ENCODE measurements at regions not wholly inside any gene's neighbourhood (a gene's known extent, or its start where the extent isn't known, plus 50 kb on each side); places are given as distances from the start of the nearest gene placed in this dataset.
"Not testable (repeated sequence)": the region's sequence is repeated elsewhere in the genome, so short reads cannot be mapped to it uniquely, and the experiment has no call there.

DNA sequence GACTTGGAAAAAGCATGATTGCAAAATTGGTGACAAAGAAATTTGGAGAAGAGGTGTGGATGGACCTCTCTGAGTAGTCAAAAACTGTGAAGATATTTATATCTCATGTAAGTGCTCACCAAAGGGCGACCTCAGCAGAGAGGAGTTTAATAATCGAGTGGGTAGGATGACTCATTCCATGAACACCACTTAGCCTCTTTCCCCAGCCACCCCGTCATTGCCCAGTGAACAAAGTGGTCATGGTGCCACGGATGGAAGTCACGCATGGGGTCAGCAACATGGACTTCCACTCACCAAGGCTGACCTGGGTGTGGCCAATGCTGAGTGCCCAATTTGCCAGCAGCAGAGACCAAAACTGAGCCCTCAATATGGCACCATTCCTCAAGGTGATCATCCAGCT is 997.4 kb upstream of the GYPC start:
- Mint-ChIP-seq H3K4me3 (no peak overlapping the region), H3K27ac (no peak overlapping the region), H3K9me3 (ENCODE audit: low read depth) (no peaks in the 10 kb centered on the region), H3K4me1 (ENCODE audit: low read depth) (no peaks in the 10 kb centered on the region), H3K27me3 (no peaks in the 10 kb centered on the region), H3K36me3 (no peaks in the 10 kb centered on the region)

DNA sequence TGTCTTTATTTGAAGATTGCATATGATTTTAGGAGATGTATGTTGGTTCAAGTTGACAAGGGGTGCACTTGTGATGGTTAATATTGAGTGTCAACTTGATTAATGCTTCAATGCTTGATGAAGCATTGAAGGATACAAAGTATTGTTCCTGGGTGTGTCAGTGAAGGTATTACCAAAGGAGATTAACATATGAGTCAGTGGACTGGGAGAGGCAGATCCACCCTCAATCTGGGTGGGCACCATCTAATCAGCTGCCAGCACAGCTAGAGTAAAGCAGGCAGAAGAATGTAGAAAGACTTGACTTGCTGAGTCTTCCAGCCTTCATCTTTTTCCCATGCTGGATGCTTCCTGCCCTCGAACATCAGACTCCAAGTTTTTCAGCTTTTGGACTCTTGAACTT is 995.6 kb upstream of the GYPC start:
- not testable (repeated sequence) for H3K4me1 Mint-ChIP-seq (ENCODE audit: low read depth); H3K27ac Mint-ChIP-seq; H3K36me3 Mint-ChIP-seq; H3K9me3 Mint-ChIP-seq (ENCODE audit: low read depth); H3K4me3 Mint-ChIP-seq; H3K27me3 Mint-ChIP-seq

DNA sequence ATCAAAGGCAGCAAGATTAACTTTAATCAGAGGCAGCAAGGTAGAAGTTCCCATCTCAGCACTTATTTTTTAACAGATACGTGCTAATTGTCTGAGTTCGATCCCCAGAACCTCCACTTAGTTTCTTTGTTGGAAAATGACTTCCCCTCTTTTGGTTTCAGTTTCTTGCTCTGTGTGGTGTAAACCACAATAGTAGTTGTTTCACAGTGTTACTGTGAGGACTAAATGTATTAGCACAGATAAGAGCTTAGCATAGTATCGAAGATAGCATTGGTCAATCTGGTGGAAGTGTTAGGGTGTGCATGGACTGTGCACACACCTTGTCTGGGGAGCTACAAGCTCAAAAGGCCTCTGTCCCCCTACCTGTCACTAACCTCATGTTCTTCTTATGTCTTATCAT is 988.3 kb upstream of the GYPC start:
- H3K9me3 Mint-ChIP-seq (ENCODE audit: low read depth): no peaks in the 10 kb centered on the region
- H3K36me3 Mint-ChIP-seq: no peaks in the 10 kb centered on the region
- H3K4me1 Mint-ChIP-seq (ENCODE audit: low read depth): no peaks in the 10 kb centered on the region
- no peaks in the 10 kb centered on the region for H3K27me3 Mint-ChIP-seq
- no peak overlapping the region for H3K4me3 Mint-ChIP-seq
- H3K27ac Mint-ChIP-seq: no peak overlapping the region

DNA sequence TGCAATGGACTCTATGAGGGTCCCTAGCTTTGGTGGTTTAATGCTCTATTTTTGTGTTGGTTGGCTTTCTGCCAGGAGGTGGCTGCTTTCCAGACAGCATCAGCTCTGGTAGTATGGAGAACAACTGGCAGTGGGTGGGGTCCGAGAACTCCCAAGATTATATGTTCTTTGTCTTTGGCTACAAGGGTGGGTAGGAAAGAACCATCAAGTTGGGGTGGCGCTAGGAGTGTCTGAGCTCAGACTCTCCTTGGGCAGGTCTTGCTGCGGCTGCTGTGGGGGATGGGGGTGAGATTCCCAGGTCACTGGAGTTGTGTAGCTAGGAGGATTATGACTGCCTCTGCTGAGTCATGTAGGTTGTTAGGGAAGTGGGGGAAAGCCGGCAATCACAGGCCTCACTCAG is 976.1 kb upstream of the GYPC start:
- Mint-ChIP-seq H3K9me3 (ENCODE audit: low read depth) (no peaks in the 10 kb centered on the region), H3K4me3 (no peak overlapping the region), H3K36me3 (no peaks in the 10 kb centered on the region), H3K27me3 (no peaks in the 10 kb centered on the region), H3K27ac (no peak overlapping the region), H3K4me1 (ENCODE audit: low read depth) (no peaks in the 10 kb centered on the region)

DNA sequence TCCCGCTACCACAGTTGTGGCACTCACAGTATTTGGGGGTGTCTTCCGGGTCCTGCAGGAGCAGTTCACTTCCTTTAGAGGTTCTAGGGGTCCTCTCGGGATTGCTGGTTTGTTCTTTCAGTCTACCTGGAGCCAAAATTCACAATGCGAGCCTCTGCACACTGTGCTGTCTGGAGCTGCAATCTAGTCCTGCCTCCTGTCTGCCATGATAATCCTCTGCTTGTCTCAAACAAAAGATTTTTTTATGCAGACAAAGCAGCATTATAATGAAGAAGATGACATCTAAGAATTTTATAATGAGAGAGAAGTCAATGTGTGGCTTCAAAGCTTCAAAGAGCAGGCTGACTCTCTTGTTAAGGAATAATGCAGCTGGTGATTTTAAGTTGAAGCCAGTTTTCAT is 975.1 kb upstream of the GYPC start:
- H3K27me3 Mint-ChIP-seq: no peaks in the 10 kb centered on the region
- no peaks in the 10 kb centered on the region for H3K4me1 Mint-ChIP-seq (ENCODE audit: low read depth)
- no peaks in the 10 kb centered on the region for H3K36me3 Mint-ChIP-seq
- H3K4me3 Mint-ChIP-seq: no peak overlapping the region
- no peaks in the 10 kb centered on the region for H3K9me3 Mint-ChIP-seq (ENCODE audit: low read depth)
- H3K27ac Mint-ChIP-seq: no peak overlapping the region

DNA sequence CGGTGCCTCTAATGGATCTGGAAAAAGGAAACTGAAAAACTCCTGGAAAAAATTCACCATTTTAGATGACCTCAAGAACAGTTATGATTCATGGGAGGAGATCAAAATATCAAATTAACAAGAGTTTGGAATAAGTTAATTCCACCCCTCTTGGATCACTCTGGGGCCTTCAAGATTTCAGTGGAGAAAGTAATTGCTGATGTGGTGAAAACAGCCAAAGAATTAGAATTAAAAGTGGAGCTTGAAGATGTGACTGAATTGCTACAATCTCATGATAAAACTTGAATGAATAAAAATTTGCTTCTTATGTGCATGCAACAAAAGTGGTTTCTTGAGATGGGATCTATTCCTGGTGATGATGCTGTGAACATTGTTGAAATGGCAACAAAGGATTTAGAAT is 974.4 kb upstream of the GYPC start:
- Mint-ChIP-seq H3K4me3 (no peak overlapping the region), H3K9me3 (ENCODE audit: low read depth) (no peaks in the 10 kb centered on the region)

DNA sequence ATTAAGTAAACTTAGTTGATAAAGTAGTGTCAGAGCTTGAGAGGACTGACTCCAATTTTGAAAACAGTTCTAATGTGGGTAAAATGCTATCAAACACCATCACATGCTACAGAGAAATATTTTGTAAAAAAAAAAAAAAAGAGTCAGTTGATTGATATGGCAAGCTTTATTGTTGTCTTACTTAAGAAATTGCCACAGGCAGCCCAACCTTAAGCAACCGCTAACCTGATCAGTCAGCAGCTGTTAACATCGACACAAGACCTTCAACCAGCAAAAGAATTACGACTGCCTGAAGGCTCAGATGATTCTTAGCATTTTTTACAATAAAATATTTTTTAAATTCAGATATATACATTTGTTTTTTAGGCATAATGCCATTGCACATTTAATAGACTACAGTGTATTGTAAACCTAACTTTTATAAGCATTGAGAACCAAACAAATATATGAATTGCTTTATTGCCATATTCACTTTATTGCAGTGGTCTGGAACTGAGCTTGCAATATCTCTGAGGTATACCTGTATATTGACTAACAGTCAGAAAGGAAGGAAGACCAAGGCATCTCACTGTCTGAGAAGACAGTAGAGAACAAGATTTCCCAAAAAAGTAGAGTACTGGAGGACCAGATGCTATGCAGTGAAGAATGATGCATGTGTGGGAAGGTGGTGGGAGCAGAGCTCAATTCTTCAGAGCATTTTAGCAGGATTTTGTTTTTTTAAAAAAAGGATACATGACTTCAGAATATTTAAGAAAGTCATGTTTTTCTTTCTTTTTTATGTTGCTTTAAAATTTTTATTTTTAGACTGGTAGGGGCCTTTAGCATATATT is 973.8 kb upstream of the GYPC start:
- Mint-ChIP-seq H3K9me3 (ENCODE audit: low read depth) (no peaks in the 10 kb centered on the region), H3K4me3 (no peak overlapping the region), H3K27me3 (no peaks in the 10 kb centered on the region), H3K36me3 (no peaks in the 10 kb centered on the region), H3K4me1 (ENCODE audit: low read depth) (no peaks in the 10 kb centered on the region), H3K27ac (no peak overlapping the region)

More for the DNA sequence above, 974.4 kb upstream of the GYPC start:
- Mint-ChIP-seq H3K27me3 (no peaks in the 10 kb centered on the region), H3K27ac (no peak overlapping the region), H3K4me1 (ENCODE audit: low read depth) (no peaks in the 10 kb centered on the region), H3K36me3 (no peaks in the 10 kb centered on the region)

DNA sequence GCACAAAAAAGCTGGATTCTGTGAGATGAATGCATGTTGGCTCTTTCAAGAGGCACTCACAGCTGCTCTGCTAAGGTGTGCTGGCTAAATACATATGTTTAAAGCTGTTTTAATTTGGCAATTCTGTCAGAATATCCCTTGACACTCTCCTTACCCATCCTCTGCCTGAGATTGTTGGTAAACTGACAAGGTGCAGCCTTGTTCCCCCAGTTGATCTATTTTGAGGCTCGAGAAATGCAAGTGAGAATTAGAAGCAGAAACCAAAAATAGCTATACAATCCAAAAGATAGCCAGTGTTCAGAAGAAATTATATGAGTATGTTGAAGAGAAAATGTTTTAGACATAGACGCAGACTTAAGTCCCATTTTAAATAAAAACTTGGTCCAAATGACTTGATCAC is 971.7 kb upstream of the GYPC start:
- Mint-ChIP-seq H3K4me3 (no peak overlapping the region), H3K9me3 (ENCODE audit: low read depth) (no peaks in the 10 kb centered on the region), H3K27me3 (no peaks in the 10 kb centered on the region), H3K4me1 (ENCODE audit: low read depth) (no peaks in the 10 kb centered on the region), H3K36me3 (no peaks in the 10 kb centered on the region), H3K27ac (no peak overlapping the region)

DNA sequence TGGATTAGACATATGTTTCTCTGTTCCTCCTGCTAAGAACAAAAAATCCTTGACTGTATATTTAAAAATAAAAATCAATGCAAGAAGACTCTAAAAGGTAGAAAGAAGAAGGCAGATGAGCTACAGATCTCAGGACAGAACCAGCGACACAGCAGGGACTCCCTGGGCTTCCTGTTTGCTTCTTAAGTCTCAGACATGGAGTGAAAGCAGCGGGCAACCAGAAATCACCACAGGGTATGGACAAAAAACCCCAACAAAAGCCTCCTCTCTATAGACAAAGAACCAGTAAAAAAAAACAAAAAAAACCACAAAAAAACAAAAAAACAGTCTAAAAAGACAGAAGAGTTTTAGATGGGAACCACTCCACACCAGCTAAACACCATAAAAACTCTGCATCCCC is 971.0 kb upstream of the GYPC start:
- H3K27ac Mint-ChIP-seq: no peak overlapping the region
- no peak overlapping the region for H3K4me3 Mint-ChIP-seq
- no peaks in the 10 kb centered on the region for H3K9me3 Mint-ChIP-seq (ENCODE audit: low read depth)

DNA sequence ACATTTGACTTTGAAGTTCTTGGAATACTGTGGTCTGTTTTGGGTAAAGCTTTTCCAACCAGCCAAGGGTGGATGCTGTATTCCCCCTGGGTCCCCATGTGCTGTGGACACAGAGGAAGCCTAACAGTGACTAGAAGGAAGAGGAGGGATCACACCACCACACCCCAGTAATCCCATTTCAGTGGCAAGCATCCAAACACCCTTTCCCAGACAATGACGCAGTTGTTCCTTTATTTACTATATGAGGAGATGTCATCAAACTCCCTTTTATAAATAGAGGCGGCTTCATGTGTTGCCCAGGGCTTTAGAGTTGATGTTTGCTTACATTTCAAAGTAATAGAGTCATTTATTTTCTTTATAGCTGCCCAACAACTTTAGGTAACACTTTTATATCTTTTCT is 959.4 kb upstream of the GYPC start:
- Mint-ChIP-seq H3K4me1 (ENCODE audit: low read depth) (no peaks in the 10 kb centered on the region), H3K36me3 (no peaks in the 10 kb centered on the region)

More for the DNA sequence above, 971.0 kb upstream of the GYPC start:
- H3K36me3 Mint-ChIP-seq: no peaks in the 10 kb centered on the region
- H3K4me1 Mint-ChIP-seq (ENCODE audit: low read depth): no peaks in the 10 kb centered on the region
- H3K27me3 Mint-ChIP-seq: no peaks in the 10 kb centered on the region

DNA sequence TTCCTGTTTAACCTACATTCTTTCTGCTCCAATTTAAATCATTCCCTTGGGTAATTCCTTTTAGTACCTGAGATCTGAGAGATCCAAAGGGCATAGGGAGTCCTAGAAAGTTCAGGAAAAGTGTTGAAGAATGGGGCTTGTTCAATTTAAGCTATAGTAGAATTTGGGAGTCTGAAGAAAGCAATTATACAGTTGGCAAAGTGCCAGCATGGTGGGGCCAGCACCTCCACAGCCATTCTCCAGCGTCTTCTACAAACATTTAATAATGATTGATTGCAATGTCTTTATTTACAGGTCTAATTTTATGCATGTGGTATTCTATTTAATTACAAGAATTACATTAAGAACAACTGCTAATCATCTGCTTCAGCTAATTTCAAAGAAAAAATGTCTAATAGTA is 957.7 kb upstream of the GYPC start:
- Mint-ChIP-seq H3K9me3 (ENCODE audit: low read depth) (no peaks in the 10 kb centered on the region), H3K27me3 (no peaks in the 10 kb centered on the region), H3K4me1 (ENCODE audit: low read depth) (no peaks in the 10 kb centered on the region), H3K36me3 (no peaks in the 10 kb centered on the region), H3K27ac (no peak overlapping the region), H3K4me3 (no peak overlapping the region)

More for the DNA sequence above, 959.4 kb upstream of the GYPC start:
- Mint-ChIP-seq H3K27me3 (no peaks in the 10 kb centered on the region), H3K27ac (no peak overlapping the region), H3K4me3 (no peak overlapping the region), H3K9me3 (ENCODE audit: low read depth) (no peaks in the 10 kb centered on the region)

DNA sequence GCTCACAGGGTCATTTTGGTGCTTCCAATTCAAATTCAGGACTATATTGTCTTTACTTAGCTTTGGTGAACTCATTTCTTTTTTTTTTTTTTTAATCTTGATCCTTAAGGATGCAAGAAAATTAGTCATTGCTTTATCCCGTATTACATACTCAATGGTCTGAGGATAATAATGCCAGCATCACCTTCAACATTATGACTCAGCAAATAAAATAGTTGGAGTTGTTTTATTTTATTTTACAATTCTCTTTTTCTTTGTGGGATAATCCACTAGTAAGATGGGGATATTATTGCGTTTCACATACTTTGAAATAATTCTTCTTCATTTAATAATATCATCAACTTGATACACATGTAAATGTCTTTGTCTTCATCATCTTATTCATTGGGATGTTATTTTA is 954.9 kb upstream of the GYPC start:
- no peaks in the 10 kb centered on the region for H3K36me3 Mint-ChIP-seq
- no peak overlapping the region for H3K4me3 Mint-ChIP-seq
- H3K4me1 Mint-ChIP-seq (ENCODE audit: low read depth): no peaks in the 10 kb centered on the region
- H3K27me3 Mint-ChIP-seq: no peaks in the 10 kb centered on the region
- H3K27ac Mint-ChIP-seq: no peak overlapping the region
- H3K9me3 Mint-ChIP-seq (ENCODE audit: low read depth): no peaks in the 10 kb centered on the region

DNA sequence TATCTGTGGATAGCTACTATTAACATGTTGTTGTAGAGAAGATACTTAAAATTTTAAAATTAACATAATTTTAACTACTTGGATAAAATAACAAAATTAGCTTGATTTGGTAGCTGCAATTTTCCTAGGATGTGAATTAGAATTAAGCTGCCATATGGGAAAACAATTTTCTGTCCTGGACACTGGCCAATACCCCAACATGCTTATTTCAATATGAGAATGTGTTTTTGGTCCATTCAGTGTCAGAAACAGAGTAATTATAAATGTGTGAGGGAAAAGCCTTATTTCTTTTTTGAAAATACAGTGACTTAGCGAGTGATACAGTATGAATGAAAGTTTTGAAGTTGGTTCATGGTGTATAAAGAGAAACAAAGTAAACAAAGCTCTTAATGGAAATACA is 948.3 kb upstream of the GYPC start:
- Mint-ChIP-seq H3K4me1 (ENCODE audit: low read depth) (no peaks in the 10 kb centered on the region), H3K9me3 (ENCODE audit: low read depth) (no peaks in the 10 kb centered on the region)

DNA sequence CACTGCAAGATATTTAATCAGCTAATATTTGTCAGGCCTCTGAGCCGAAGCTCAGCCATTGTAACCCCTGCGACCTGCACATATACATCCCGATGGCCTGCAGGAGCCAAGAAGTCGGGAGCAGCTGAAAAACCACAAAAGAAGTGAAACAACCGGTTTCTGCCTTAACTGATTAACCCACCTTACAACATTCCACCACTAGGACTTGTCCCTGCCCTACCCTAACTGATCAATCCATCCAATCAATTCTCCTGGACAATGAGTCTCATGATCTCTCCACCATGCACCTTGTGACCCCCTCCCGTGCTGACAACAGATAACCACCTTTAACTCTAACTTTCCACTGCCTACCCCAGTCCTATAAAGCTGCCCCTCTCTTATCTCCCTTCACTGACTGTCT is 945.4 kb upstream of the GYPC start:
- H3K27me3 Mint-ChIP-seq: no peaks in the 10 kb centered on the region
- H3K27ac Mint-ChIP-seq: no peak overlapping the region
- no peaks in the 10 kb centered on the region for H3K36me3 Mint-ChIP-seq
- no peak overlapping the region for H3K4me3 Mint-ChIP-seq
- no peaks in the 10 kb centered on the region for H3K4me1 Mint-ChIP-seq (ENCODE audit: low read depth)
- H3K9me3 Mint-ChIP-seq (ENCODE audit: low read depth): no peaks in the 10 kb centered on the region

More for the DNA sequence above, 948.3 kb upstream of the GYPC start:
- Mint-ChIP-seq H3K27me3 (no peaks in the 10 kb centered on the region), H3K27ac (no peak overlapping the region), H3K36me3 (no peaks in the 10 kb centered on the region), H3K4me3 (no peak overlapping the region)

DNA sequence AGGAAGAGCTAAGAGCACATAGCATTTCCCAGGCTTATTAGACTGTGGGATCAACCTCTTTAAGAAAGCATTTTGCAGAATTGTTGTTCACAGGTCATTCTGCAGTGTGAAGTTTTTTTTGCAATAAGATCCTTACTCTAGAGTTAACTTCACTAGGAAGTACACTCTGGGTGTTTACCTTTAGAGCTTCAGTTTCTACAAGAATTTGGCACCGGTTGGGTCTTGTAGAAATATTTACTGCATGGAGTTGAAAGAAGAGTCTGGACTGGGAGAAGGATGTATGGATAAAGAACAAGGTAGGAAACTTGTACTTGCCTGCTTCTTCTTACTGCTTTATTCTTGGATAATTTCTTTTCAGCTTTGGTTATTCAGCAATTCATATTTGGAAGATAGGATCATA is 944.9 kb upstream of the GYPC start:
- H3K27me3 Mint-ChIP-seq: no peaks in the 10 kb centered on the region
- H3K36me3 Mint-ChIP-seq: no peaks in the 10 kb centered on the region
- H3K4me3 Mint-ChIP-seq: no peak overlapping the region
- no peaks in the 10 kb centered on the region for H3K4me1 Mint-ChIP-seq (ENCODE audit: low read depth)
- H3K27ac Mint-ChIP-seq: no peak overlapping the region
- no peaks in the 10 kb centered on the region for H3K9me3 Mint-ChIP-seq (ENCODE audit: low read depth)

DNA sequence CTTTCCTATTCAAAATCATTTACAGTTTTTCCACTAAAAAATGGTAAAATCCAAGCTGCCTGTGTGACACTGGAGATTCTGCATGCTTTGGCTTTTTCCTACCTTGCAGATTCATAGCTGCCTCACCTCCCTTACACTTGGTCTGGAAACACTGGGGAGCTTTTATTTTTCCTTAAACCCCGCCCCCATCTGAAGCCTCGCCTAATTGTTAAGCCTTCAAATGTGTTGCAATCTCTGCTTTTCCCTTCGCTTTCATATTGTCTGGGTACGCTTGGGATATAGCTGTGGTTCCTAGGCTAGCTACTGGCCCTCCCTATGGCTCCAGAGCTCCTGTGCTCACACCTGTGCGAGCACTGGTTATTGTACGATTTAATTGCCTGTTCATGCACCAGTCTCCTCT is 942.4 kb upstream of the GYPC start:
- no peak overlapping the region for H3K27ac Mint-ChIP-seq
- H3K9me3 Mint-ChIP-seq (ENCODE audit: low read depth): no peaks in the 10 kb centered on the region
- no peak overlapping the region for H3K4me3 Mint-ChIP-seq
- H3K36me3 Mint-ChIP-seq: no peaks in the 10 kb centered on the region
- no peaks in the 10 kb centered on the region for H3K27me3 Mint-ChIP-seq
- no peaks in the 10 kb centered on the region for H3K4me1 Mint-ChIP-seq (ENCODE audit: low read depth)
